ENCODE measurements at regions not wholly inside any gene's neighbourhood (a gene's known extent, or its start where the extent isn't known, plus 50 kb on each side); places are given as distances from the start of the nearest gene placed in this dataset.

GRCh38 chr6:167526465-167527368, 201.8 kb downstream of the TTLL2 start:
- Histone ChIP-seq H3K27me3 (no peaks in the 10 kb centered on the region), H3K4me3 (no peak overlapping the region), H3K4me1 (no peaks in the 10 kb centered on the region), H3K36me3 (replicated peaks in 1 of 2; ENCODE audit: insufficient read depth in 1 of 2, low read depth in 2 of 2) (no peaks in the 10 kb centered on the region), H3K27ac (no peak overlapping the region), H3K9me3 (no peaks in the 10 kb centered on the region)
- WGBS, 2 donors = 80 to 83% methylated on average over 23 of the region's 23 CpGs
- intact Hi-C loops (cut with DNase I) = no loop called here
- TF ChIP-seq POLR2A (IDR thresholded peaks at IDR 0.05) = no peak
- TF ChIP-seq CTCF (IDR thresholded peaks at IDR 0.05) = no peak
- ATAC-seq (no peak), DNase-seq (no peak)

GRCh38 chr6:167528239-167528638, 203.4 kb downstream of the TTLL2 start:
- Histone ChIP-seq H3K9me3 (no peaks in the 10 kb centered on the region), H3K4me1 (peaks cover under 1% of the 10 kb centered on the region), H3K4me3 (no peak overlapping the region), H3K27me3 (no peaks in the 10 kb centered on the region), H3K36me3 (replicated peaks in 1 of 2; ENCODE audit: insufficient read depth in 1 of 2, low read depth in 2 of 2) (no peaks in the 10 kb centered on the region), H3K27ac (no peak overlapping the region)
- intact Hi-C loops (cut with DNase I) = no loop called here
- TF ChIP-seq POLR2A (IDR thresholded peaks at IDR 0.05) (no peak), CTCF (IDR thresholded peaks at IDR 0.05) (no peak)
- 79 to 81% methylated on average over 2 of the region's 2 CpGs for whole genome bisulfite sequencing, 2 donors
- no peak for DNase-seq
- no peak for ATAC-seq

- intact Hi-C loops (cut with DNase I) = no loop called here
- ATAC-seq = no peak
- H3K27ac ChIP-seq = no peak overlapping the region
- no peaks in the 10 kb centered on the region for H3K27me3 ChIP-seq
- peaks cover 7% of the 10 kb centered on the region for H3K4me1 ChIP-seq
- no peak for DNase-seq
- no peaks in the 10 kb centered on the region for H3K9me3 ChIP-seq
- no peak overlapping the region for H3K4me3 ChIP-seq
- 82 to 83% methylated on average over 6 of the region's 6 CpGs for WGBS, 2 donors
- TF ChIP-seq CTCF (IDR thresholded peaks at IDR 0.05) (no peak), POLR2A (IDR thresholded peaks at IDR 0.05) (no peak)
- no peaks in the 10 kb centered on the region for H3K36me3 ChIP-seq (replicated peaks in 1 of 2; ENCODE audit: insufficient read depth in 1 of 2, low read depth in 2 of 2)
Measured at GRCh38 chr6:167528976-167529375, 204.1 kb downstream of the TTLL2 start.

GRCh38 chr6:167529444-167530335, 204.8 kb downstream of the TTLL2 start:
- Histone ChIP-seq H3K27me3 (no peaks in the 10 kb centered on the region), H3K36me3 (replicated peaks in 1 of 2; ENCODE audit: insufficient read depth in 1 of 2, low read depth in 2 of 2) (no peaks in the 10 kb centered on the region), H3K9me3 (no peaks in the 10 kb centered on the region), H3K27ac (no peak overlapping the region), H3K4me3 (no peak overlapping the region), H3K4me1 (peaks cover 11% of the 10 kb centered on the region)
- TF ChIP-seq CTCF (IDR thresholded peaks at IDR 0.05) = no peak
- TF ChIP-seq POLR2A (IDR thresholded peaks at IDR 0.05) = no peak
- intact Hi-C loops (cut with DNase I) = no loop called here
- DNase-seq = no peak
- no peak for ATAC-seq
- WGBS, 2 donors = 83 to 89% methylated on average over 11 of the region's 11 CpGs
